Erythroblast (primary cell): ENCODE measurements at regions not wholly inside any gene's neighbourhood (a gene's known extent, or its start where the extent isn't known, plus 50 kb on each side); places are given as distances from the start of the nearest gene placed in this dataset.

Source experiments
- GATA1 ChIP-seq: IDR thresholded peaks from 2 replicates; pipeline ENCODE4 v1.6.1; 2011; ENCODE audit warnings: low read depth, mild to moderate bottlenecking, control low read depth, low read length, moderate library complexity
- POLR2A ChIP-seq: IDR thresholded peaks from 2 replicates; pipeline ENCODE4 v1.6.1; 2011; ENCODE audit warnings: mild to moderate bottlenecking, low read length

- TF ChIP-seq POLR2A (no peak), GATA1 (no peak)
Observed at GRCh38 chr14:65190312-65190711, 88.0 kb upstream of the MAX start.
